MCF 10A (cell line): ENCODE measurements at regions not wholly inside any gene's neighbourhood (a gene's known extent, or its start where the extent isn't known, plus 50 kb on each side); places are given as distances from the start of the nearest gene placed in this dataset.

Experiments
- BruUV-seq: library from RNA; stranded (reverse); fragments of 400-500 nt; replicated peaks from 2 replicates; lab custom pipeline; 2021; lab: Mats Ljungman, UMichigan
- CTCF ChIA-PET: fragments of 300-600 bp; sonication (Branson Sonifier 250); formaldehyde crosslinking; extraction: SDS; loops from one replicate; lab custom pipeline; 2021; ENCODE audit warnings: antibody characterized with exemption, inconsistent platforms; lab: Yijun Ruan, JAX
- POLR2A ChIA-PET: fragments of 300-600, 350-650 bp; sonication (Branson Sonifier 250); formaldehyde crosslinking; extraction: SDS; loops from one replicate; lab custom pipeline; 2020; ENCODE audit warnings: antibody characterized with exemption, inconsistent platforms; lab: Yijun Ruan, JAX
- DNase-seq: peaks from one replicate; pipeline ENCODE4 v3.0.0-alpha.2; 2018; ENCODE audit not compliant: unreplicated experiment
- H3K27ac Mint-ChIP-seq: one replicate; pipeline ENCODE4 v1.8.0; 2022; ENCODE audit warnings: mild to moderate bottlenecking, low read depth, mixed read lengths; ENCODE audit not compliant: unreplicated experiment
- H3K27me3 Mint-ChIP-seq: one replicate; pipeline ENCODE4 v1.8.0; 2022; ENCODE audit warnings: mixed read lengths; ENCODE audit not compliant: insufficient read depth, unreplicated experiment
- H3K36me3 Mint-ChIP-seq: one replicate; pipeline ENCODE4 v1.8.0; 2022; ENCODE audit warnings: mild to moderate bottlenecking, moderate library complexity, mixed read lengths; ENCODE audit not compliant: insufficient read depth, unreplicated experiment
- H3K4me1 Mint-ChIP-seq: one replicate; pipeline ENCODE4 v1.8.0; 2022; ENCODE audit warnings: mixed read lengths; ENCODE audit not compliant: insufficient read depth, unreplicated experiment
- H3K4me3 Mint-ChIP-seq: one replicate; pipeline ENCODE4 v1.8.0; 2022; ENCODE audit warnings: mild to moderate bottlenecking, moderate library complexity, mixed read lengths; ENCODE audit not compliant: unreplicated experiment
- H3K9me3 Mint-ChIP-seq: one replicate; pipeline ENCODE4 v1.8.0; 2022; ENCODE audit warnings: mixed read lengths; ENCODE audit not compliant: unreplicated experiment
- intact Hi-C: fragments of 100-400 bp; cut with micrococcal nuclease; formaldehyde crosslinking; loops from 2 replicates; pipeline ENCODE4 v1.14.1; 2022
- TF ChIP-seq, protein P1 (sequence below): fragments of 200-600 bp; IDR thresholded peaks from one replicate; pipeline ENCODE4 v1.8.0; 2022; ENCODE audit warnings: antibody characterized with exemption, mild to moderate bottlenecking; ENCODE audit not compliant: unreplicated experiment

DNA sequence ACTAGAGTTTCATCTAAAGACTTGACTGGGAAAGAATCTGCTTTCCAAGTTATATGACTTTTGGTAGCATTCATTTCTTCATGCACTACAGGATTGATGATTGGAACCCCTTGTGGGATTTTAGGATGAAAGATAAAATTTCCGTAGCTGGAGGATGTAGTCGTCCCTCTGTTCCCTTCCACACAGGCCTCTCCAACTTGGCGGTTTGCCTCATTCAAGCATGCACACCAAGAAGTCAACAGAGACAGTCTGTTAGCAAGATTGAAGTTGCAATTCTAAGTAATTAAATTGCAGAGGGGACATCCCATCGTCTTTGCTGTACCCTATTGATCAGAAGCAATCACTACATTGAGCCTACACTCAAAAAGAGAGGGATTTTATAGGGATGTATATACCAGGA is 777.4 kb upstream of the HS3ST1 start:
- no peak overlapping the region for H3K4me3 Mint-ChIP-seq
- intact Hi-C loops = no loop called here
- H3K27me3 Mint-ChIP-seq = no peaks in the 10 kb centered on the region
- peaks cover 7% of the 10 kb centered on the region for H3K9me3 Mint-ChIP-seq
- ChIA-PET POLR2A (no interaction called here), CTCF (no interaction called here)
- H3K27ac Mint-ChIP-seq = no peak overlapping the region
- no peaks in the 10 kb centered on the region for H3K4me1 Mint-ChIP-seq
- DNase-seq = no peak
- H3K36me3 Mint-ChIP-seq = no peaks in the 10 kb centered on the region
- TF ChIP-seq, protein P1, sequence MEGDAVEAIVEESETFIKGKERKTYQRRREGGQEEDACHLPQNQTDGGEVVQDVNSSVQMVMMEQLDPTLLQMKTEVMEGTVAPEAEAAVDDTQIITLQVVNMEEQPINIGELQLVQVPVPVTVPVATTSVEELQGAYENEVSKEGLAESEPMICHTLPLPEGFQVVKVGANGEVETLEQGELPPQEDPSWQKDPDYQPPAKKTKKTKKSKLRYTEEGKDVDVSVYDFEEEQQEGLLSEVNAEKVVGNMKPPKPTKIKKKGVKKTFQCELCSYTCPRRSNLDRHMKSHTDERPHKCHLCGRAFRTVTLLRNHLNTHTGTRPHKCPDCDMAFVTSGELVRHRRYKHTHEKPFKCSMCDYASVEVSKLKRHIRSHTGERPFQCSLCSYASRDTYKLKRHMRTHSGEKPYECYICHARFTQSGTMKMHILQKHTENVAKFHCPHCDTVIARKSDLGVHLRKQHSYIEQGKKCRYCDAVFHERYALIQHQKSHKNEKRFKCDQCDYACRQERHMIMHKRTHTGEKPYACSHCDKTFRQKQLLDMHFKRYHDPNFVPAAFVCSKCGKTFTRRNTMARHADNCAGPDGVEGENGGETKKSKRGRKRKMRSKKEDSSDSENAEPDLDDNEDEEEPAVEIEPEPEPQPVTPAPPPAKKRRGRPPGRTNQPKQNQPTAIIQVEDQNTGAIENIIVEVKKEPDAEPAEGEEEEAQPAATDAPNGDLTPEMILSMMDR = no peak
- BruUV-seq = no TSS peak

DNA sequence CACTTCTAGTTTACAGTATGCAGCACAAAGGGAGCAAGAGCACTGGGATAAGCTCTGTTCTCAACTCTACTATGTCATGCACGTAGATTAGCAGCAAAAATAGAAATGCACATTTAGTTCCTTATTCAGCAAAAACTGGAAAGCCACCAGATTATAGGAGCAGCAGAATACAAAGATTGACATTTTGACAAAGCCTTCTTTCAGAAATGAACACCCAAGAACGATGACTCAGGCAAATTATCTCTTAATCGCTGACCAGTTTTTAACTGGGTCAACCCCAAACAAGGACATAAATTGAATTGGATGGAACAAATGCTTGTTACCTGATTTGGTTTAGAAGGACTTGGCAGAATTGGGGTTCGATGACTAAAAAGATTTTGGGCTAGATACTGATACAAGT is 775.3 kb upstream of the HS3ST1 start:
- DNase-seq = no peak
- Mint-ChIP-seq H3K4me3 (no peak overlapping the region), H3K27ac (no peak overlapping the region), H3K4me1 (no peaks in the 10 kb centered on the region), H3K36me3 (no peaks in the 10 kb centered on the region), H3K27me3 (no peaks in the 10 kb centered on the region), H3K9me3 (peaks cover 7% of the 10 kb centered on the region)
- ChIA-PET CTCF (interaction anchor here (0.7 kb wide), 1 partner anchor 27 kb away, joined by 4 read pairs; no protein-coding TSS in a partner anchor), POLR2A (no interaction called here)
- intact Hi-C loops = no loop called here
- TF ChIP-seq, protein P1 = no peak
- BruUV-seq = no TSS peak

DNA sequence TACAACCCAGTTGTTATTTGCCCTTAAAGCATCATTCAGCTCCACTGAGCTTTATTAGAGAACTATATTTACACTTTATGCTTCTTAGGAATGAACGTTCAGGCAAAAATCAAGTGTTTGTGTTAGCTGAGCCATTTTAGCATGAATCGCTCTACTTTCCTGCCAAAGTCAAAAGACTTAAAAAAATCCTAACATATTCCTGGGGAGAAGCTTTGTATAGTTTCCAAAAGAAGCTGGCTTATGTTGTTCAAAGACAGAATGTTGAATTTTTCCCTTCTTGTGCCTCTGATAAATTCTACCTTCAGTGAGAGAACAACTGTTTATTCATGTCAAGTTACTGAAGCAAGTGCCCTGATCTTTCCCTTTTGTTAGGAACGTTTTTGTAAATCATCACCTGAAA is 771.5 kb upstream of the HS3ST1 start:
- Mint-ChIP-seq H3K27me3 (no peaks in the 10 kb centered on the region), H3K4me3 (no peak overlapping the region), H3K27ac (no peak overlapping the region), H3K36me3 (no peaks in the 10 kb centered on the region), H3K4me1 (no peaks in the 10 kb centered on the region), H3K9me3 (peaks cover 7% of the 10 kb centered on the region)
- intact Hi-C loops = no loop called here
- POLR2A ChIA-PET = no interaction called here
- DNase-seq = no peak
- CTCF ChIA-PET = no interaction called here
- TF ChIP-seq, protein P1 = no peak
- BruUV-seq = no TSS peak

DNA sequence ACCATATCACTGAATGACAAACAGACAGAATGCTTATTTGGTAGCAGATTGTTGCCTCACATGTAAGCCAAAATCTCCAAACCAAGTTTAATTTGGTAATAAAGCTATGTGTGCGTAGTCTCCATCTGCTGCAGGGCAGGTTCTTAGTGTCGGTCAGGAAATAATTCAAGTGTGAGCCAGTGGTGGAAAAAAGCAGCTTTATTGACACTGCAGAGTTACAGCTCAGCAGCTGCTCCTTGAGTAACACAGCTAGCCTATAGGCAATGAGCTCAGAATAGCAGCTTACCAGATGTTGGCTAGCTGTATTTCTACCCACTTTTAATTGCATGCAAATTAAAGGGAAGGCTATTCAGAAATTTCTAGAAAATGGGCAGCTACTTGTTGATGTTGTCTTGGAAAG is 757.8 kb upstream of the HS3ST1 start:
- Mint-ChIP-seq H3K4me3 (no peak overlapping the region), H3K27ac (no peak overlapping the region), H3K36me3 (no peaks in the 10 kb centered on the region), H3K9me3 (no peaks in the 10 kb centered on the region), H3K27me3 (no peaks in the 10 kb centered on the region), H3K4me1 (no peaks in the 10 kb centered on the region)
- BruUV-seq = no TSS peak
- DNase-seq = no peak
- TF ChIP-seq, protein P1 = no peak
- CTCF ChIA-PET = interaction anchor here (0.6 kb wide), 1 partner anchor 625 kb away, joined by 3 read pairs; no protein-coding TSS in a partner anchor
- POLR2A ChIA-PET = no interaction called here
- intact Hi-C loops = no loop called here
